OCI-M2 (cell line): ENCODE measurements at regions not wholly inside any gene's neighbourhood (a gene's known extent, or its start where the extent isn't known, plus 50 kb on each side); places are given as distances from the start of the nearest gene placed in this dataset.
"Not testable (repeated sequence)": the region's sequence is repeated elsewhere in the genome, so short reads cannot be mapped to it uniquely, and the experiment has no call there.

Source experiments
- DNase-seq: peaks from one replicate; lab custom pipeline; 2025; ENCODE audit not compliant: unreplicated experiment; lab: John Stamatoyannopoulos, UW

DNA sequence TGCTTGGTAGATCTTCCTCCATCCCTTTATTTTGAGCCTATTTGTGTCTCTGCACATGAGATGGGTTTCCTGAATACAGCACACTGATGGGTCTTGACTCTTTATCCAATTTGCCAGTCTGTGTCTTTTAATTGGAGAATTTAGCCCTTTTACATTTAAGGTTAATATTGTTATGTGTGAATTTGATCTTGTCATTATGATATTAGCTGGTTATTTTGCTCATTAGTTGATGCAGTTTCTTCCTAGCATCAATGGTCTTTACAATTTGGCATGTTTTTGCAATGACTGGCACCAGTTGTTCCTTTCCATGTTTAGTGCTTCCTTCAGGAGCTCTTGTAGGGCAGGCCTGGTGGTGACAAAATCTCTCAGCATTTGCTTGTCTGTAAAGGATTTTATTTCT is 72.4 kb downstream of the HNRNPD start:
- not testable (repeated sequence) for DNase-seq

DNA sequence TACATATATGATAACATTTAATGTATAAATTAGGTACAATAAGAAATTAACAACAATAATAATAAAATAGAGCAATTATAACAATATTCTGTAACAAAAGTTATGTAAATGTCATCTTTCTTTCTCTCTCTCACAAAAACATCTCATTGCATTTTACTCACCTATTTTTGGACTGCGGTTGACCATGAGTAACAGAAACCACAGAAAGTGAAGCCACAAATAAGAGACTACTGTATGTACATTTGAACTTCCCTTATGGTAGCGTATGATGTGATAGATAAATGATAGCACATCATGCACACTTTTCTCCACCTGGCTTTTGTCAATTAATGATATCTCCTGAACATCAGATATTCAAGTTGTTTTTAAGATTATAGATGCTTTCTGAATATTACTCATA is 80.5 kb downstream of the HNRNPD start:
- no peak for DNase-seq

DNA sequence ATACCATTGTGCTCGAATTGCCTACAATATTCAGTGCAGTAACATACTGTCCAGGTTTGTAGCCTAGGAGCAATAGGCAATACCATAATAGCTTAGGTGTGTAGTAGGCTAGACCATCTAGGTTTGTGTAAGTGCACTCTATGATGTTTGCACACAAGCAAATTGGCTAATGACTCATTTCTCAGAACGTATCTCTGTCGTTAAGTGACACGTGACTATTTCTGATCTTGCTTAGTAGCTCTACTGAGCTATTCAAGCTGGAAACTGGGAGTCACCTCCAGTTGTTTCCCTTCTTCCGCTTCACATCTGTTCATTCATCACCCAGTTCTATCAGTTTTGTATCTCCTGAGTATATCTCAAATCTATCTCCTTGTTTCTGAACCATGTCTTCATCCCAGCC is 86.1 kb downstream of the HNRNPD start:
- DNase-seq = peak; percentile 1

DNA sequence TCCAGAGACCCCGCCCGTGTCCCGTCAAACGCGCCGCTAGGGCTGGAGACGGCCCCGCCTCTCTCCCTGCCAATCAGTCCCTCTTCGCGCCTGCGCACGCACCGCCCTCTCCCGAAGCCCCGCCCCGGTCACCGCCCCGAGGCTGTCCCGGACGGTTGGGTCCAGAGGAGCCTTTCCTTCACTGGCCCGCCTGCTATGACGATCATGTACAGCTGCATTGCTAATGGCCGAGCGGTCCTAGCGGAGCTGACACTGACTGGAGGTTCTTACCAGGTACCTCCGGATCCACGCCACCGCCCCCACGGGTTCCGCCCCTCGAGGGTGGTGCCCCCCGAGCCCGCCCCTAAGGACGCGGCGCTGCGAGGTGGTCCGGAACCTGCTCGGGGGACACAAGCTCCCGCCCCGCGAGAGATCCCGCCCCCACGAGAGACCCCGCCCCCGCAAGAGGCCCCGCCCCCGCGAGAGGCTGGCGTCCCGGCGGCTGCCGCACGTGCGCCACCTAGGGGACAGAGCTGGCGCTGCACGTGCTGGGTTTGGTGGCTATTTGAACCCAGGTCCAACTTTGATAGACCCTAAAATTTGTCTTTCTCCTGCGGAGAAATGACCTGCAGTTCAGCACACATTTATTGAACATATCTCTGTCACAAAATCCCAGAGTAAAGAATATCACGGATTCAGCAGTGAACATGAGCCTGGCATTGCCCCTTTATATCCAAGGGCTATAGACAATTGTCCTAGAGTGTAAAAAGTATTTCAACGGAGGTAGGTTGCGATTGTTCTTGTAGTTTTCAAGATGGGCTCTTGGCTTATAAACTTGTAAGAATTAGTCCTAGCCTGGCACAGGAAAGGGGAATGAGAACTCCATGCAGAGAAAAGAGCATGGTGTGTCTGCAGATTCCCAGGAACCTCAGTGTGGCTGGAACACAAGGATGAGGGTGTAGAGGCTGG is 88.7 kb downstream of the HNRNPD start:
- peak; percentile 73 for DNase-seq

DNA sequence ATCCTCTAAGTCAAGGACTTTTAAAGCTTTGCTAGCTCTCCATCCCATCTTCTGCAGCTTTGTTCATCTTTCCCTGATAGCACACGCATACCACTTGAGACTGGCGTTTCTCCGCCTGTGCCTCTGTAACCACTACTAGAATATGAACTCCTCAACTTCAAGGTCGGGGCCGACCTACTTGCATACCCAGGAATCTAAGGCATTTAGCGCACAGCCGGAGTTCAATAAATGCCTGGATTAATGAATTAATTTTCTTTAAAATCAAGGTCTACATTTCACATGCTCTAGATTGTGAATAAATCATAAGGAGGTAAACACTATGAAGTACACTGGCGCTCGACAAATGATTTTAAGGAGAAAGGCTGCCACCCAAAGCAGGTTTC is 89.3 kb downstream of the HNRNPD start:
- DNase-seq = no peak

DNA sequence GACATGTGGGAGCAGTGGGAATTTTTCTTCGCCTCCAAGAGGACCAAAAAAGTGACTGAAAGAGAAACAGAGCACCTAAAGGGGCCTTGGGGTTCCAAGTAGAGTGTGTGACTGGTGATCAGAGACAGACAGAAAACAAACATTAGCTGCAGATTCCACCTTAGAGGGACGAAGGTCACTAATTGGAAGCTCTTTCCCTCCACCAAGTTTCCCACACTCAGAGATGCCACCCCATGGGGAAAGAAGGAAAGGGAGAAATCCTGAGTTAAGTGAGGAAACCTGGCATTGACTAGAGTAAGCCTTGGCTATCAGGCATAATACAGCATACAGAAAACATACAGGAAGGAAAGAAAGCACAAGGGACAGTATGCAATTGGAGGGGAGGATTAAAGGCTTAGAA is 90.9 kb downstream of the HNRNPD start:
- DNase-seq = no peak

DNA sequence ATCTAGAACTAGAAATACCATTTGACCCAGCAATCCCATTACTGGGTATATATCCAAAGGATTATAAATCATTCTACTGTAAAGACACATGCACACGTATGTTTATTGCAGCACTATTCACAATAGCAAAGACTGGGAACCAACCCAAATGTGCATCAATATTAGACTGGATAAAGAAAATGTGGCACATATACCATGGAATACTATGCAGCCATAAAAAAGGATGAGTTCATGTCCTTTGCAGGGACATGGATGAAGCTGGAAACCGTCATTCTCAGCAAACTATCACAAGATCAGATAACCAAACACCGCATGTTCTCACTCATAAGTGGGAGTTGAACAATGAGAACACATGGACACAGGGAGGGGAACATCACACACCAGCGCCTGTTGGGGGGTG is 94.2 kb downstream of the HNRNPD start:
- not testable (repeated sequence) for DNase-seq

DNA sequence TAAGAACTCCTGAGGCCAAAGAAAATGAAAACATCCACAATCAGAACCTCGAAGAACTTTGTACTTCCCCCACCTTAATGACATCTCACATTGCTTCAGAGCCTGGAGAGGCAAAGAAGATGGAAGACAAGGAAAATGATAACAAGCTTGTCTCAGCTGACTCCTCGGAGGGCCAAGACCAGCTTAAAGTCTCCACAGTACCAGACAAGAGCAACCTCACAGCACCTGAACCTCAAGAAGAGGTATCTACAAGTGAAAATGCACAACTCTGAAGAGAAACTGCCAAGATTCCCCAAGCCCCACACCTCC is 97.5 kb downstream of the HNRNPD start:
- no peak for DNase-seq

DNA sequence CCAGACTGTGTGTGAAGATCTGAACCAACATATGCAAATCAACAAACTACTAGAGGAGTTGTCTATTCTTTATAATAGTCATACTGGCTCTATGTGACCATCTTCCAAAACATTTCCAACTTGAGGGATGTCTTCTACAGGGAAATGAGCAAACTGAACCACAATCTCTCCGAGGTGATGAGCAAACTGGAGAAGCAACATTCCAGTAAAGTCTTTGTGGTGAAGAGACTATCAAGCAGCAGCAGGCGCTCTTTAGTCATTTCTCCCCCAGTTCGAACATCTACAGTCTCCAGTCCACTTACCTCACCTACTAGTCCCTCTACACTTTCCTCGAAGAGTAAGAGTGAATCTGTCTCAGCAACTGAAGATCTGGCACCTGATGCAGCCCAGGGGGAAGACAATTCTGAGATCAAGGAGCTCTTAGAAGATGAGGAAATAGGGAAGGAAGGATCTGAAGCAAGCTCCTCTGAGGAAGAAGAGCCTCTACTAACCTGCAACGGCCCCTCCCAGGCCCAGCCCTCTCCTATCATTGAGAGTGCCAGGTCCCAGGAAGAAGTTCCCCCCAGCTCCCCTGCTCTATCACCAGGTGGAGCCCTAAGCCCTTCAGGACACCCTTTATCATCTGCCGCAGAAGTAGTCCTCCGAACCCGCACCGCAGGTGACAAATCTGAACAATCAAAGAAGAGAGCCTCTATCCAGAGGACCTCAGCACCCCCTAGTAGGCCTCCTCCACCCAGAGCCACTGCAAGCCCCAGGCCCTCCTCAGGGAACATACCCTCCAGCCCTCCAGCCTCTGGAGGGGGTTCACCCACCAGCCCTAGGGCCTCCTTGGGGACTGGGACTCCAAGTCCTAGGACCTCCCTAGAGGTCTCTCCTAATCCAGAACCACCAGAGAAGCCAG is 98.1 kb downstream of the HNRNPD start:
- no peak for DNase-seq

DNA sequence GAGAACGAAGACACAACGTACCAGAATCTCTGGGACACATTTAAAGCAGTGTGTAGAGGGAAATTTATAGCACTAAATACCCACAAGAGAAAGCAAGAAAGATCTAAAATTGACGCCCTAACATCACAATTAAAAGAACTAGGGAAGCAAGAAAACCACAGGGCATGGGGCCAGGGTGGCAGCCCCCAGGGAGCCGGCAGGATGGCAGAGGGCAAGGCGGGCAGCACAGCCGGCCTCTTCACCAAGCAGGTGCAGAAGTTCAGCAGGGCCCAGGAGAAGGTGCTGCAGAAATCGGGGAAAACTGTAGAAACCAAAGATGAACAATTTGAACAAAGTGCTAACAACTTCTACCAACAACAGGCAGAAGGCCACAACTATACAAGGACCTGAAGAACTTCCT is 99.1 kb downstream of the HNRNPD start:
- not testable (repeated sequence) for DNase-seq

DNA sequence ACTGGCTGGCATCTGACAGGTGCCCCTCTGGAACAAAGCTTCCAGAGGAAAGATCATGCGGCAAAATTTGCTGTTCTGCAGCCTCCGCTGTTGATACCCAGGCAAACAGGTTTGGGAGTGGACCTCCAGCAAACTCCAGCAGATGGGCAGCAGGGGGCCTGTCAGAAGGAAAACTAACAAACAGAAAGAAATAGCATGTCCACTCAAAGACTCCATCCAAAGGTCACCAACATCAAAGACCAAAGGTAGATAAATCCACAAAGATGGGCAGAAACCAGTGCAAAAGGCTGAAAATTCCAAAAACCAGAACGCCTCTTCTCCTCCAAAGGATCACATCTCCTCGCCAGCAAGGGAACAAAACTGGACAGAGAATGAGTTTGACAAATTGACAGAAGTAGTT is 101.3 kb downstream of the HNRNPD start:
- not testable (repeated sequence) for DNase-seq

DNA sequence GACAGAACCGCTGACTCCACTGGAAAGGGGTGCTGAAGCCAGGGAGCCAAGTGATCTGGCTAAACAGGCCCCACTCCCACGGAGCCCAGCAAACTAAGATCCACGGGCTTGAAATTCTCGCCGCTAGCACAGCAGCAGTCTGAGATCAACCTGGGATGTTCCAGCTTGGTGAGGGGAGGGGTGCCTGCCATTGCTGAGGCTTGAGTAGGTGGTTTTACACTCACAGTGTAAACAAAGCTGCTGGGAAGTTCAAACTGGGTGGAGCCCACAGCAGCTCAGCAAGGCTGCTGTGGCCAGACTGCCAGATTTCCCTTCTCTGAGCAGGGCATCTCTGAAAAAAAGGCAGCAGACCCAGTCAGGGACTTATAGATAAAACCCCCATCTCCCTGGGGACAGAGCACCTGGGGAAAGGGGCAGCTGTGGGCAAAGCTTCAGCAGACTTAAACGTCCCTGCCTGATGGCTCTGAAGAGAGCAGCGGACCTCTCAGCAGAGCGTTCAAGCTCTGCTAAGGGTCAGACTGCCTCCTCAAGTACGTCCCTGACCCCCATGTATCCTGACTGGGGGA is 101.8 kb downstream of the HNRNPD start:
- DNase-seq = not testable (repeated sequence)

DNA sequence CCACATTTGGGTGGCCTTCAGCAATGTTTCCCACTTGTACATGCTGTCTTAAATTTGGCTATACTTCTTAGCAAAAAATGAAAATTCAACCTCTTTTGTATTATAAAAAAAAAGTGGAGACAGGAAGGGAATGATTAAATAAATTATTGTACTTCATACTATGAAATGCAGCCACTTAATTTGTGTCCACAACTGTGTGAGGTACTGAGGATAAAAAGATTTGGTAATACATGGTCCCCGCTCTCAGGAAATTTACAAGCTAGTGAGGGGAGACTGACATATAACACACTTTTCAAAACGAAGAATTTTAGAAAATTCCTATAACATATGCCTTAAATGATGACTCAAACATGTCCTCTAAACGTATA is 105.0 kb downstream of the HNRNPD start:
- DNase-seq = no peak

DNA sequence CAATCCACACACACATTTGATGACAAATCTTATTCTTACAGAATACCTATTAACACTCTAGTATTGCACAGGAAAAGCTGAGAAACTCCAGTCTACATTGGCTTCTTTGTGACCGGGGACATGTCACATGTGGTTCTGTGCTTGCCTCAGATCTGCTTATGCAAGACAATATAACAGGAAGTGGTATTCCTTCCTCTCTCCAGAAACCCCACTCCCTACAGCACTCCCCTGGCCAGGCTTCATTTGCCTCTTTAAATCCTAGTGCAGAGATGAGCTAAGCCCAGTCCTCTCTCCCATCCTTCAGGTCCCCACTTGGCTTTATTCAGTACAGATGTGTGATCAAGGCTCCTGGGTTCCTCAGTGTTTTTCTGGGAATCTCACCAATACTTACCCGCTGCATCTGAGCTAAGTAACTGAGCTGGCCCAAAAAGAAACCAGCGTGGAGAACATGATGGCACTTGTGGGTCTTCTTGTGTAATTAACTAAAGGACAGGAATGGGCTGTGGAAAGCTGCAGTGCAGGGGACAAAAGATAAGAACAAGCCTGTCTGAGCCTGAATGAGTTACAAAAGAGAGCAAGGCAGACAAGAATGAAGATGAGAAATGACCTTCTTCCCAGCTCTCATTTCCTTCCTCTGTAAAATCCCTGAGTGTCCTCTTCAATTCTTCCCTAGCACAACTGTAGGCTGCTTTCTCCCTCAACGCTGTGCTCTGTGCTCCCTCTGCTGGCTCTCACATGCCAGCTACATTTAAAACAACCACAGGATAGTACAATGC is 105.6 kb downstream of the HNRNPD start:
- no peak for DNase-seq

DNA sequence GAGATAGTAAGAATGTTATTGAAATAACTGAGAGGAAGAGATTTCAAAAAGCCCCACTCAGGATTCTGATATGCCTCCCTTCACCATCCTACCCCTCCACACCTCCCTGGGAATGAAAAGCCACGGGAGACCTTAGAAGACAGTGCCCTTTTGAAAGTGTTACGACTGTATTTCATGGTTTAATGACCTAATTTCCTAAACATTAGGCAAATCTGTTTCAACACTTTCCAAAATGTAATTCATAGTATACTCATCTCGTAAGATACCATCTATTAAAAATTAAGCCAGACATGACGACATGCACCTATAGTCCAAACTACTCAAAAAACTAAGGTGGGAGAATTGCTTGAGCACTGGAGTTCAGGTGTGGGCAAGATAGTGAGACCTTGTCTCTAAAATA is 106.3 kb downstream of the HNRNPD start:
- no peak for DNase-seq

DNA sequence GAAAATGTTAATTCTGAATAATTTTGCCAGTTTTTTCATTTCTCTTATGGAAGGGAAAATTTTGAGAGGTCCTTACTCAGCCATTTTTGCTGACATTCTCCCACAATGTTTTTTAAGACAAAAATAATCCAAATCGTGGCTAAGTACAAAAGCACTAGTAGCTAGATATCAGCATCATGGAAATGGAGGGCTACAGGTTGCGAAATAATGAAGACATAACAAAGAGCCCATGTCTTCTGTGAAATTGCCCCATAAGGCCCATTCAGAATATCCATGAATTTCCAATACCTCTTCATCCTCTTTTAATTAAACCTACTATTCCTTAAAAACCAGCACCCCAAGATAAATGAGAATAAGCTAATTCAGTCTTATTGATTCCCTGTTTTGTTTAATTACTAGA is 107.4 kb downstream of the HNRNPD start:
- DNase-seq = no peak

DNA sequence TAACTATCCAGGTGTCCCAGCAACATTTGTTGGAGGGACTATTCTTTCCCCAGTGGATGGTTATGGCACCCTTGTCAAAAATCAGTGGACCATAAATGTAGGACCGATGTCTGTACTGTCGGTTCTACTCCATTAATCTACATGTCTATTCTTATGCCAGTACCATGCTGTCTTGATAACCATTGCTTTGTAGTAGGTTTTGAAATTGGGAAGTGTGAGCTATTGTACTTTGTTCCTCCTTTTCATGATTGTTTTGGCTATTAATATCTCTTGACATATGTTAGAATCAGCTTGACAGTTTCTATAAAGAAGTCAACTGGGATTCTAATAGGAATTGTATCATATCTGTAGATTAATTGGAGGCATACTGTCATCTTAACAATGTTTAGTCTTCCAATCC is 112.7 kb downstream of the HNRNPD start:
- DNase-seq = no peak

DNA sequence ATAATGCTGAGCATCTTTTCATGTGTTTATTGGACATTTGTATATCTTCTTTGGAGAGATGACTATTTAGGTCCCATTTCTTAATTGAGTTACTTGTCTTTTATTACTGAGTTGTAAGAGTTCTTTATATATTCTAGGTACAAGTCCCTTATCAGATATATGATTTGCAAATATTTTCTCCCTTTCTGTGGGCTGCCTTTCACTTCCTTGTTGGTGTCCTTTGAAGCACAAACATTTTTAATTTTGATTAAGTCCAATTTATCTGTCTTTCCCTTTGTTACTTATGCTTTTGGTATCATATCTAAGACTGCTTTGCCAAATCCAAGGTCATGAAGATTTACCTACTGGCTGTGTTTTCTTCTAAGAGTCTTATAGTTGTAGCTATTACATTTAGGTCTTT is 113.2 kb downstream of the HNRNPD start:
- no peak for DNase-seq

DNA sequence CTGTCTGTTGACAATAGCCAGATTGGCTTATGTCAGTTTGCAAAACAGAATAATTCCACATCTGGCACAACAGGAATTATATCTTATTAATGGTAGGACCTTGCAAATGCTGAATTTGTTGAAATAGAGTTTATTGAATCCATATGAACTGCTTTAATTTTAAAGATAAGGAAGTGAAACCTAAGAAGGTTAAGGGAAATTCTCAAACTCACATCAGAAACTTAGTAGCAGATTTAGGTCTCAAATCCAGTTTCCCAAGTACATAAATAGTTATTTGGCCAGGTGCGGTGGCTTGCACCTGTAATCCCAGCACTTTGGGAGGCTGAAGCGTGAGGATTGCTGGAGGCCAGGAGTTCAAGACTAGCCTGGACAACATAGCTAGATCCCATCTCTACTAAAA is 117.1 kb downstream of the HNRNPD start:
- DNase-seq = no peak

DNA sequence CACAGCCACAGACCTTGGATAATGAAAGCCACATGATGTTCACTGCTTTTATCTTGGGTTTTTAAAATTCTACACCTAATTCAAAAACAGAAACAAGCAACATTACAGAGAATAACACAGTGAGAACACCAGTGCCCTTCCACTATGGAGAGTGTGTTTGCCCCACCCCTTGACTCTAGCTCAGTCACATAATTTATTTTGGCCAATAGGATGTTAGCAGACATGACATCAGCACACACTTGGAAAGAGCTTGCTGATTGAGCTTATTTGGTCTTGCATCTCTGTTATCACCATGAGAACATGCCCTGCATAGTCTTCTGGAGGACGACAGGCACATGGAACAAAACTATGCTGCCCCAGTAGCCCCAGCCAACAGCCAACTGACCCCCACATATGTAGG is 118.1 kb downstream of the HNRNPD start:
- no peak for DNase-seq
